GM18867 (cell line): ENCODE measurements at regions not wholly inside any gene's neighbourhood (a gene's known extent, or its start where the extent isn't known, plus 50 kb on each side); places are given as distances from the start of the nearest gene placed in this dataset.
"Not testable (repeated sequence)": the region's sequence is repeated elsewhere in the genome, so short reads cannot be mapped to it uniquely, and the experiment has no call there.

Source experiments
- ATAC-seq: cut with Tn5 transposase; IDR thresholded peaks from one replicate; pipeline ENCODE4 v1.9.1; 2021; ENCODE audit warnings: mild to moderate bottlenecking, moderate library complexity; ENCODE audit not compliant: unreplicated experiment

DNA sequence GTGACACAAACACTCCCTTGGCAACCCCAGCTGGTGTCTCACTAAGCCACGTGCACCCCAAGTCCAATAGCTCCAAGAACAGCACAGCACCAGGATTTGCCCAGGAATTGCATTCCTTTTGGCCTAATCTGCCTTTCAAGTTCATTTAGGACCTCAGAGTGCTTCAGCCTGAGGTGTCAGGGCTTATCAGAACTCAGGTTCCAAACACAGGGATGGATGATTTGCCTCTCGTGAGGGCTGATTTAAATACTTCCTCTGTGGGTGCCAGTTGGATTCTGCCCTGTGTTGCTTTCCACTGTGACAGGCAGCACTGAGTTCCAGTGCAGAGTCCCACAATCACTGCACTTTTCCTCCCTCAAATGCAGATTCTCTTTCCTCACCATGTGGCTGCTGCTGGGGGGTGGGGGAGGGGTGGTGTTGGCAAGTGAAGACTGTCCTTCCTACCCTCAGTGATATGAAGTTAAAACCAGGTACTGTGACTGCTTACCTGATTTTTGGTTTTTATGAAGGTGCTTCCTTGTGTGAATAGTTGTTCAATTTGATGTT, 204.3 kb upstream of the STAC start:
- no peak for ATAC-seq

DNA sequence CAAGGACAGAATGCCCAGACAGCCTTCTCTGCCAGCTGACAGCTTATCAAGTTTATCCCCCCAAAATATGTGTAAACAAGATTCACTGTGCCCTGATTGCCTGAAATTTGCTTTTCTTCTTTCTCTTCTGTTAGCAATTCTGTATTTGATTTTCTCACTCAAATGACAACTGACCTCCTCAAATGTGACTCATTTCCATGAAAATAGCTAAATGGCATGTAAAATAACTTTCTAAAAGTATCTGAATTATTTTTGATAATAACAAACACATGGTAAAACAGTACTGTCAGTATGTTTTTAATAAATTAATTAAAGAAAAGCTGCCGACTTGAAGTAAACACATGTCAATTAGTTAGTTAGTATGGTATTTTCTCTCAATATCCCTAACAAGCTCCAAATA, 202.3 kb upstream of the STAC start:
- ATAC-seq: no peak

DNA sequence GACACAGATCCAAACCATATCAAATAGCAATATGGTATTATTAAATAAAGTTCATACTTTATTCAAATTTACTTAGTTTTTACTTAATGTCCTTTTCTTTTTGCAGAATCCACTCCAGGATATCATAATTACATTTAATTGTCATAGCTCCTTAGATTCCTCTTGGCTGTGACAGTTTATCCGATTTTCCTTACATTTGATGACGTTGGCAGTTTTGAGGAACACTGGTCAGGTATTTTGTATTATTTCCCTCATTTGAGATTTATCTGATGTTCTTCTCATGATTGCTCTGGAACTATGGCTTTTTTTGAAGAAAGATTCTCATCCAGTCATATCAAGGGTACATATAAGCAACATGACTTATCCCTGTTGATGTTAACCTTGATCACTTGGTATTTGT, 198.3 kb upstream of the STAC start:
- no peak for ATAC-seq

DNA sequence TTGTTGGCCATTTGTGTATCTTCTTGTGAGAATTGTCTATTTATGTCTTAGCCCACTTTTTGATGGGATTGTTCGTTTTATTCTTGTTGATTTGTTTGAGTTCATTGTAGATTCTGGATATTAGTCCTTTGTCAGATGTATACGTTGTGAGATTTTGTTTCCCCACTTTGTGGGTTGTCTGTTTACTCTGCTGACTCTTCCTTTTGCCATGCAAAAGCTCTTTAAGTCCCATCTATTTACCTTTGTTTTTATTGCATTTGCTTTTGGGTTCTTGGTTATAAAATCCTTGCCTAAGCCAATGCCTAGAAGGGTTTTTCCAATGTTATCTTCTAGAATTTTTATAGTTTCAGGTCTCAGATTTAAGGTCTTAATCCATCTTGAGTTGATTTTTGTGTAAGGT, 193.1 kb upstream of the STAC start:
- ATAC-seq: not testable (repeated sequence)

DNA sequence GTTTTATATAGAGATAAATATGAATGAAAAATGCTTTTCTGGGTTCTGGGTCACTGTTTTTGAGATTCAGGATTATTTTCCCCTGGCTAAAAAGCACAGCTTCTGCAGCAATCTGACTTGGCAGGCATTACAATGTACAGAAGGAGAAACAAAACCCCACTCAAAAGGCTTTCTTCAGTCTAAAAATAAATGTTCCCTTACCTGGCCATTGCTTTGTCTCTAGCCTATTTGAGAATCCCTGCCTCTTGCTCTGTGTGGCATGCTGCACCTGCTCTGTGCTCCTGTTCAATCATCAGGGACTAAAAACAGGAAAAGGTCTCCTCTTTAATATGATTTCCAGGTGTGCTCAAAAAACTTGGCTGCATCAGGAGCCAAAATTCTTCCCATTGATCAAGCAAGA, 187.4 kb upstream of the STAC start:
- no peak for ATAC-seq

DNA sequence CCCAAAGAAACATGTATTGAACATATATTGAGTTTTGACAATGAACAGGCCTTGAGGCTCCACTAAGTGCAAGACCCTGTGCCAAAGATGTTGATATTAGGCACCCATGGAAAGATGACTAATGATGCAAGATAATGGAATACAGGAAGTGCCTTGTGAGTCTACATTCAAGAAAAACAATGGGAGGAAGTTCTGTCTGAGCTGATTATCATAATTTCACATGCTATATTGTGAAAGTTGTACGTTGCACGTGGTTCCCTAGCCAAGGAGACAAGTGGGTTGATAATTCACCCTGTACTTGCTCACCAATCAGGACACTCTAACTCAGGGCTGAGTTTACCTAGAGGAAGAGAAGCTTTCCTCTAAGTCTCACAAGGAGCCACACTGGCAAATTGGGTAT, 186.9 kb upstream of the STAC start:
- no peak for ATAC-seq

DNA sequence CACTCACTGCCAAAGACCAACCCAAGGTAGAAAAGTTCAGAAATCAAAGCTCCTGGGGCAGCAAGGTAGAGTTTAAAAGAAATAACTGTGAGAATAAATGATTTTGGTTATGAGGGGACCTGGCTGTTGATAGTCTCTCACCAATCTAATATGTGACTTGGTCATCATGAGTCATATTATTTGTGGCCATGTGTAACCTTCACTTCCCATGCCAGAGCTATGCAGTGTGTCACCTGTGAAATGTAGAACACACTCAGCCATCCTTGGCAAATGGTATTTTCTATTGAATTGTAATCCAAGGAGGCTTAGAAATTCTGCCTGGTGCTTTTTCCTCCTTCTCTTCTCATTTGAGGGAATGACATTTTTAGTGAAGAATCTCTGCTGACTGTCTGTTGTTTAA, 184.2 kb upstream of the STAC start:
- no peak for ATAC-seq

DNA sequence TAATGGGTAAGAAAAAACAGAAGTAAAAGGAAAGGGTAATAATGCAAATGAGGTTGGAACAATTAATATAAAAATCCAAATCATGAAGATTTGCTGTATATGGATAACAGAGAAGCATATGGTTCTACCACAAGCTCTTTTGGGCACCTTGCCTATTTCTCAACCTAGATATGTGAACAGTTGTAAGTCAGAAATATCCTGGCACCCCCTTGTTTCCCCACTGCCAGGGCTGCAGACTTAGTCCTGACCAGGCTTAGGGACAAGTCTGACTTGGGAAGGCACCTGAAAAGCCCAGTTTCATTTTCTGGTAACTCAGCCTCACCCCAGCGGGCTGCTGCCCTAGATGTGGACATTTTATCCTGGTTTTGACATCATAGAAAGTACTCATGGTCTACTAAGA, 183.2 kb upstream of the STAC start:
- ATAC-seq: no peak

DNA sequence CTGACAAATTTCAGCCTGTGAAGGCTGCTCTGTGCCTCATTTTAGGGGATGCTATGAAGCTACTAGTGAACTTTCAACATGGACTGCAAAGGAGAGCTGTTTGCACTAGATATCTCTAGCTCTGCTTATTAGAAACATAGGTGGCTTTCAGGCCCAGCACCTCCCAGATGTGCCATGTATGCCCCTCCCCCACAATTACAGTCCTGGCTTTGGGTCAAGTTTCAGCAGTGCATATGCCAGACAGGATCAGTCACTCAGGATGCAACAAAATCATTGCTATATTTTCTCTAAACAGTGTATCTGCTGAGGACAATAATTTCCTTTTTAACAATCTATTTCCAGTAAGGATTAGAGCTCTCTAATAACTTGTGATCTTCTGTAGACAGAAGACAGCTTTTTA, 178.8 kb upstream of the STAC start:
- ATAC-seq: no peak

DNA sequence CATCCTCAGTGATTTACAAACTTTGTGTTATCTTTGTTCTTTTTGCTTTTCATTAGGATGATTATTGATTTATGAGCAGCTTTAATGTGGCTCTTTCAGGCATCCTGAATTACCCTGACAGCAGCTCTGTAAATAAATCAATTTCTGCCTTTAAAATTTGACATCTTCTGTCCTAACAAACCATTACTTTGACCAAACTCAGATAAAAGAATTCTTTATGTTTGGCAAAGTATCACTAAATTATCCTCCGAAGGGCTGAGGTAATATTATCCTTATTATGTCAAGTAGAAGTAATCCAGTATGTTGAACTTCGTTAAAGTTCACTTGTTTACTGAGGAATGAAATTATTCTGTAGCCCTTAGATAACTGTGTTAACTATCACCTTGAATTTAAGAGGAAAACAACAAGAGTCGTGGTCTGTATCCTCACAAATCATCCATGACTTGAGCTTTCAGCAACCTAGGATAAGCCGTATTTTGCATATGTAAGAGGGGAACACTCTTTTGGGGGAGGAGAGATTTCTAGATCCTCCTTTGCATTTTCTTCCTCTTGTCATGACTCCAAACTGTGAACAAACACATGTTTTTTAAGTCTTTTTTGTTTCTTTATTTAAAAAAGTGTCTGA, 173.2 kb upstream of the STAC start:
- ATAC-seq: no peak

DNA sequence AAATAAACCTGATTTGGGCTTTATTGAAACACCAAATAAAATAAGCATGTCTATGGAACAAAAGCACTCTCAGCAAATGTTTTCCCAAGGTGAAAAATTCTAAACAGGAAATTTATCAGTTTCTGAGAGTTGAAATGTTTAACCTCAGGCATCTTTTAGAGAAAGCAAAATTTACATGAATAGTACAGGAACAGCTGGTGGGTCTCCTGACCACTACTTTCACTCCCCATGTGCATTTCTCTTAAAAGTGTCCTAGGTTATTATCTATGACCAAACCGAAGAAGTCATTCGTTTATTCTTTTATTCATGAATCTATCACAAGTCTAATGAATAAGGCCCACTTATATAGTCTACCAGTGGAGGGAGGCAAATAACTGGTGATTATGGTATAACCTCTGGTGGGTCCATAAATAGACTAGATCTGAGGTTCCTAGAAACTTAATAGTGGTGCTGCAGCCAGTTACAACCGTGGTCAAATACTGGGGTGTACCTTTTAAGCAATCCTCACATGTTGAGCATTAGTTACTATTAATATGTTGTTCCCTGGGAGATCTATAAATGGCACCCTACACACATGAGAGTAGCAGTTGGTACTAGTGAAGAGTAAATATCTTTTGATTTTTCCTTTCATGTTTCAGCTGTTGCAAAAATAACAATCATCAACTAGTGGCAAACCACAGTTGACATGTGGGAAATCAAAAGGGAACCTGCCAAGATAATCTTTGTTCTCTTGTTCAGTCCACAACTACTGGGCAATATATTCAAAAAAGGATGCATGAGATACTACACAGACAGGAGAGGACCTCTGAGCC, 169.3 kb upstream of the STAC start:
- ATAC-seq: no peak

DNA sequence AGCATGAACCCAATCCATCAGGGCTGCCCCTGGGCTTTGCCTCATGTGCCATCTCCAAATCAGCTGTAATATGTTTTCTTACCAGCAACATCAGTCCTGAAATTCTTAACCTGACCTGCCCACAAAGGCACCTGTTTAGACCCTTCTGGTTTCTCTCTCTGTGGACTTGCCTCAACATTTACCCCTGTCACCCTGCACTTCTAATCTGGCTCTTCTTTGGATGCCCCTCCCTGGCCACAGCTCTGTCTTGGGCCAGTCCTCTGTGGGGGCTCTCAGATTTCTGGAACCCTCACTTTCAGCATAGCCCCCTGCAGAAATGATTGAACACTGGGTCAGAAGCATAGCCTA, 168.7 kb upstream of the STAC start:
- no peak for ATAC-seq

DNA sequence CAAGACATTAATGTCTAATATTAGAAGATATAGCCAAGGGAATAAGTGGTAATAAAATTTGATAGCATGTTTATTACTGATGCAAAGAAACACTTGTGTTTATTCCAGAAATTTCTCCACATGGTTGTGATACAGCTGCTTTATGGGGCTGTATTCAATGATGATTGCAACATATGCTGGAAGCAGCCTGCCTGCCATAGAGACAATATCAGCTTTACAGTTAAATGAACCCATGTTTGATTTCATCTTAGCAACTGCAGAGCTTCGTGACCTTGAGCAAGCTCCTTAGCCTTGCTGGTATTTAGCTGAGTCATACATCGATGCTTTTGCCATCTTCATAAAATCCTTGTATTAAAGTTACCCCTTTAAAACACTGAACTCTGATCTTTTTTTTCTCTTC, 168.1 kb upstream of the STAC start:
- no peak for ATAC-seq

DNA sequence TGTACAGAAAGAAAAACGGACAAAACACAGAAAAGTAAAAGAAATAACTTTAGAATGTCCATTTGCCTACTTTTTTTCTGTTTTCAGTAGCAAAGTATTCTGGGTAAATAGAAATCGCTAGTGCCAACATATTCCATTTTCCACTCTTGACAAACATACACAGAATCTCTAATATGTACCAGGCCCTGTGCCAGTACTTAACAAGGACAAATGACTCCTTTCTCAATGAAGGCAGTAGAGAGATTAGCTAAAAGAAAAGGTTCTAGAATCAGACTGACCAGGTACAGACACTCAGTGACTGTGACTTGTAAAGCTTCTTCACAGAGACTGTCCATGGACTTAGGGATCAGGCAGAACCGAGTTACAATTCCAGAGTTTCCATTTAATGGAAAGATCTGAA, 165.8 kb upstream of the STAC start:
- ATAC-seq: no peak

DNA sequence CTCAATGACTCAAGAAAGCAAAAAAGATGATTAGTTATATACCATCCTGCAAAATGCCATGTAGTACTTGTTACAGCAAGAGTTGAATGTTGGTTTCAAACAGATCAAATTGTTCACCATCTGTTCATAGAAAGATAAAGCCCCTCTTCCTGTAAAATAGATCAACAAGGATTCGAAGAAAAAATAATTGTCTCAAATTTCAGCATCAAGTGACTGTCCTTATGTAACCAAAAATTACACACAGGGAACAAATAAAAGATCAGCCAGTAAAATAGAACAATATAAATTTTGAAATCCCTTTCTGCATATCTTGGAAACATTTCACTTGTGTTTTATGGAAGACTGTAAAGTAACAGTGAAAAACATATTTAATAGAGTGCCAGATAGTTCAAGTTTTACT, 165.1 kb upstream of the STAC start:
- ATAC-seq: no peak

DNA sequence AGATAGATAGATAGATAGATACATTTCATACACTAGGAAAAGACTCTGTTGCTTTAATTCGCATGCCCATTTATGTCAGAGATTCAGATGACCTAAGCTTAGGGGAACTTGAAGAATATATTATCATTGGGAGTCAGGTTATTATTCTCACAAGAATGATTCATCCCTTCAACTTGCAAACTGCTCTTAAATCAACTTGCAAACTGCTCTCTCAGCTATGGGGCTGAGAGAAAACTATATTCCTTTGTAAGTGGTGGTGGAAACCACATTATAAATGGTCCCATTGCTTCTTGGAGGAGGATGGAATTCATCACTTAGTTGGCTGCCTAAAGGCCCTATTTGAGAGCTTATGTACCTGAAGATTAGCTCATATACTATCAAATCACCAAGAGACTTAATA, 160.9 kb upstream of the STAC start:
- no peak for ATAC-seq

DNA sequence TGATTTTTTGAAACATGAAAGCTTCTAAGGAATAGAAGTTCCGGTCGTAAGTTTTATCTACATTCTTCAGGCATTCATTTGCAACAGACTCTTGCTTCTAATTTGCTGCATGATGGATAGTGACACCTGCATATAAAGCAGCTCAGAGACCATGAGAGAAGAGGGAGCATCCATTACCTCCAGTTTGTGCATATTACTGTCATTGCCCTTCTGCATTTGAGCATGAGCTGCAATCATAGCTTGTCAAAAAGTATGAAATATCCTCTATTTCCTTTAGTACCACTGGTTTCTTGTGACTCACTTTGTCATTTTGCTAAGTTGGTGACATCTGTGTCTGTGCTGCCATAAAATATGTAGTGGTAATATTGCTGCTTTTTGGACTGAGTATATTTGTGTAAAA, 160.1 kb upstream of the STAC start:
- no peak for ATAC-seq

DNA sequence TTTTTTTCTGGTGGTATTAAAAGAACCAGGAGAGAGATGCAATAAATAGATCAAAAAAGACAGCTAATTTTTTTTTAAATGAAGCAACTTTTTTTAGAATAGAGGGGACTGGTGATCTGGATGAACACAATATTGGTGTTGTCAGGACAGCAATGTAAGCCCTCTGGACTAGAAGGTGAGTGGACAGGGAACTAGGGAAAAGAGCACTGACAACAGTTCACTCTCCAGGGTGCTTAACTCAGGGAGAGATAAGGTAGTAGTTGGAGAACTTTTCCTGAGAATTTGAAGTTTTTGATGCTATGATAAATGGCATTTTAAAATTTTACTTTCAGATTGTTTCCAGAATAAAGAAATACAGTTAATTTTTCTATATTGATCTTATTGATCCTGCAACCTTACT, 158.3 kb upstream of the STAC start:
- ATAC-seq: no peak

DNA sequence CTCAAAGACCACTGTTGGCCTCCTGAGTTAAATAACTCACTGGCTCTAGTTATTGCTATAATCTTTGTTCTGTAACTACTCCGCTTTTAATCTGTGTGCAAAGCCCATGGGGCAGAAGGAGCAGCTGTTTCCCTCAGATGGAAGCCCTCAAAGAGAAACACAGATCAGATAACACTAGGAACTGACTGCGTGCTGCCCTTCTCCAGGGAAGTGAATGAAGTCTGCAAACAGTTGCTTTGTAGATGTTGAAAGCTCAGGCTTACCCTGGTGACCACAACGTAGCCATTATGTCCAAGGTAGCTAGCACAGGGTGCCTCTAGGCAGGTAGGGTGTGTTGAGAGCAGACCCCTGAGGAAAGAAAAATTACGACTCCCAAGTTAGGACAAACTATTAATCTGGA, 152.3 kb upstream of the STAC start:
- ATAC-seq: no peak

DNA sequence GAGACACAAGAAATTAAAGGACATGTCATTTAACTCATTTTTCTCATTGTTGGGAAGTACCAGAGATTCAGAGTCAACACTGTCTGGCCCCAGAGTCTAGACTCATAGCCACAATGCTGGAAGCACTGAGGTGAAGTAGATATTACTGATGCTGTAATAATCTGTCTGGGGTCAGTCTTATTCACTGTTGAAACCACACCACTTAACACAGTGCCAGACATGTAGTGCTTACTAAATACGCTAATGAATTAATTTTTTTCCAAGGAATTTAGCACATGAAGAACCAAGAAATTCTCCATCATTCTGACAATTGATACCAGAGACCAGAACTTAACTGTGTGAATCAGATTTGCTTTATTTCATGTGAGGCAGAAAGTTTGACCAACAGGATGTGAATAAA, 150.8 kb upstream of the STAC start:
- ATAC-seq: no peak

DNA sequence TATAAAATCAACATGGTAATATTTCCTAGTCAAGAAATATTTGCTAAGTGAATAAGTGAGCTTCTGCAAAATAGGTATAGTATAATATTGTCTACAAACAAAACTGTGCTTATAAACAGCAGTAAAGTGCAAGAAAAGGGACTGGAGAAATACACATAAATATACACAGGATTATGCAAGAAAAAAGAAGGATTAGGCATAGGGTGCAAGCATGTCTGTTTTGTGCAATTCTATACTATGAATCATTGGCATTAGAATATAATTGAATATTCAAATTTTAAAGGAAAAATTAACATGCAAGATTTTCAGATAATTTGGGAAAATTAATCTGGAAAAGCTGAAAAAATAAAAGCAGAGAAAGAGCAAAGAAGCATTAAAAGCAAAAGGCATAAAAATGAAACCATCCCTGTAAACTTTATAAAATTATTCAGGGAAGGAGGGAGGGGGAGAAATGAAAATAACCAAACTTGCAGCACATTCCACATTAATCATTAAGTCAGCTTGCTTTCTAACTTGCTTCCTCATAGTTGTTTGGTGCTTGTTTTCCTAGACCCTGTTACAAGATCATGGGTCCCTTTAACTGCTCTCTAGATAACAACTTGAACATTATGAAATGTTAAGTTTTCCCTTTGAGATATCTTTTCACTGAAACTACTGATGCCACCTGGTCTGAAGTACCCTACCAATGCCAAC, 147.4 kb upstream of the STAC start:
- no peak for ATAC-seq

DNA sequence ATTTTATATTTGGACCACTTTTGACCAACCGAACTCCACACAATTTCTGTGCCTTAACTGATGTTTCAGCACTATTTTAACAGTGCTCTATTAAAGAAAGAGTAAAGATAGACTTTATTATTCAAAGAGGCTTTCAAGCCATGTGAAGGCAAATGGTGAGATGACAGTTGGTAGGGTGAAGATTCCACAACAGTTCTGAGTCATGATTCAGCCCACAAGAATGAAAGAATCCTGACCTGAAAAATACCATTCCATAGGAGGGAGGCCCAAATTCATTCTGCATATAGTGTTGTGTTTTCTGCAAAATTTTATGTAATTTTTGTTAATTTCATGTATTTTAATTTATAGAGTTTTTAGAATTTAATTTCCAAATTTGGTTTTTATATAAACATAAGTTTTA, 135.6 kb upstream of the STAC start:
- no peak for ATAC-seq
